ENCODE measurements at regions not wholly inside any gene's neighbourhood (a gene's known extent, or its start where the extent isn't known, plus 50 kb on each side); places are given as distances from the start of the nearest gene placed in this dataset.
"Not testable (repeated sequence)": the region's sequence is repeated elsewhere in the genome, so short reads cannot be mapped to it uniquely, and the experiment has no call there.

DNA sequence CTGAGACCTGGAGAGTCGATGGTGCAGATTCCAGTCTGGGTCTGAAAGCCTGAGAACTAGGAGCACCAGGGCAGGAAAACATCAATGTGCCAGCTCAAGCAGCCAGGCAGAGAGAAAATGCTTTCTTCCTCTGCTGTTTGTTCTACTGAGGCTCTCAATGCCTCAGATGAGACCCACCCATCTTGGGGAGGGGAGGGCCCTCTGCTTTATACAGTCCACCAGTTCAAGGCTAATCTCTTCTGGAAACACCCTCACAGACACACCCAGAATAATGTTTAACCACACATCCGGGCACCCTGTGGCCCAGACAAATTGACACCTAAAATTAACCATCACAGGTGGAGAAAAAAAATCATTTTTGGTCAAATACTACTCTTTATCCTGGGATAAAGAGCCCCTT, 89.3 kb upstream of the SLC22A23 start:
- DNase-seq (ENCODE audit: low spot score), result peak; percentile 20

DNA sequence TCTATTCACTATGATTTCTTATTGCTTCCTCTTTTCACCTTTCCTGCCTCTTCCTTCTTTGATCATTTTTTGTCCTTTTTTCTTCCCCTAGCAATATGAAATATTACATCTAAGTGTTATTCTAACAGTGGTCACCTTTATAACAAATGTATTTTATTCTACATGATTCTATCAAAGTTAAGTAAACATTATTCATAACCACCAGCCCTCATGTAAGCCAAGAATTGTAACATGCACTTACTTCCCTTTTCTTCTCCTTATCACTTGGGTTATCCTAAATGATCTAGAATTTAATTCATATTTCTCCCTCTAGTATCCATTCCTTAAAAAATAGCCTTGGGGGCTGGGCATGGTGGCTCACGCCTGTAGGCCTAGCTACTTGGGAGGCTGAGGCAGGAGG, 88.3 kb upstream of the SLC22A23 start:
- DNase-seq (ENCODE audit: low spot score), result no peak

DNA sequence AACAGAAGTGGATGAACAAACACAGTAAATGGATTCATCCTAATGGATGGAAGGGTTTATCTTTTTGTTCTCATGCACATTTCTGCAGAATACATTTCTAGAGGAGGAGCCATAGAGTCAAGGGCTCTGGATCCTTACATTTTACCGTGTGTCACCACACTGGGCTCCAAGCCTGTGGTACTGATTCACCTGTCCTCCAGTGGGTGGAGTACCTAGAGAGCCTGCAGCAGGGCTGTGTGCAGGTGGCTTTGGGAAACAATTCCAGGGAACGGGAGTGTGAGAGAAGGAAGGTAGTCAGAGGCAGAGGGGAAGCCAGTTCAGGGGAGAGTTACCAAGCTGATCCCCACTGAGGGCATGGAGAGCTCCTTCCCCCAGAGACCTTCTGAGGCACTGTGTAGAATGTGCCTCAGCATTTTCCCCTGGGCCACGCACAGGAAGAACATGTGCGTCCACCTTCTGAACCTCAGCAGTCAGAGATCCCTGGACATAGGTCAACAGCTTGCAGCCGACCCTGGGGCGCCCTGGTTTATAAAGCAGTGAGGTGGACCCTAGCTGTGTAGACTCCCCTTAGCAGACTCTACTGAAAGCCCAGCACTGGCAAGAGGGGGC, 85.3 kb upstream of the SLC22A23 start:
- DNase-seq (ENCODE audit: low spot score), result no peak

DNA sequence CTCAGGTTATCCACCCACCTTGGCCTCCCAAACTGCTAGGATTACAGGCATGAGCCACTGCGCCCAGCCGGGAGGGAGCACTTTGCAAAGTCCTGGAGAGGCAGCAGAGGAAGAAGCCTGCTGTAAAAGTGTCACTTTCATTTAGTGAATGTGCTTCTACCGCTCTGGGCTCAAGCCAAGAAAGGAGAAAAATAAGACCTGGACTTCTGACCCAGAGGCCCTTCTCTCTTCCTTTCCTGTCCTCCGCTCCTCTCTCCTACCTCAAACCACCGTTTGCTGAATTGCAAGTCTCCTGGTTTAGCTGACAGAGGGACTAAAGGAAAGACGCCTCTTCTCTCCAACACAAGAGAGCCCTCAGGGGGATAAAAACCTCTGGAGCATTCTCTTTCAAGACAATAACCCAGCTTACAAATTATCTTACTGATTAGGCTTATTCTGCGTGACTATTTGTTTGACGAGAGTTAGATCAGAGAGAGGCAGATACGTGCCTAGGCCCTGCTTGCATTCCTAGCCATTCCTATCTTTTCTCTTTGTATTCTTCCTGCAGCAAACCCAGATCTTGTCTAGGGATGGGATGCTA, 84.2 kb upstream of the SLC22A23 start:
- no peak for DNase-seq (ENCODE audit: low spot score)

DNA sequence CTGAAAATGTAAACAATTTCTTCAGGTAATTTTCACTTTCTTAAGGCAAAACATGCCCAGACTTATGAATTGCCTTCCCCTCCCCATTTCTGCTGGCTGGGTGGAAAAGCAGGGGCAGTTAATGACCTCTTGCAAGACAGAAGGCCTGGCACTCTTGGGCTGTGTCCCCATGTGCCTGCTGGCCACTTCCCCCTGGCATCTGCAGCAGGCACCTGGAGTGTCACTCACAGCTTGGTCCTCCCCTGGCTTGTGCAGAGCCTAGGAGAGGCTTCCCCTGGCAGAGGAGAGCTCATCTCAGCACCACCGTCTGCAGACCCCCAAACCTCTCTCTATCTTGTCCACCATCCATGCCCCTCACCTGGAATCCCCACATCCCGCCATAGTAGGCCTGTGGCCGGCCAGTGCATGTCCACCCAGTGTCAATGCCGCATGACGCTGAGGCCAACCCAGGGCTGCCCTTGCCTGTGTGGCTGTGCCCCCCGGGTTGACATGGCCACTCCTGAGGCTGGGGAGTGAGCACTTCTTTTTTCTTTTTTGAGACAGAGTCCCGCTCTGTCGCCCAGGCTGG, 83.5 kb upstream of the SLC22A23 start:
- DNase-seq (ENCODE audit: low spot score), result no peak

DNA sequence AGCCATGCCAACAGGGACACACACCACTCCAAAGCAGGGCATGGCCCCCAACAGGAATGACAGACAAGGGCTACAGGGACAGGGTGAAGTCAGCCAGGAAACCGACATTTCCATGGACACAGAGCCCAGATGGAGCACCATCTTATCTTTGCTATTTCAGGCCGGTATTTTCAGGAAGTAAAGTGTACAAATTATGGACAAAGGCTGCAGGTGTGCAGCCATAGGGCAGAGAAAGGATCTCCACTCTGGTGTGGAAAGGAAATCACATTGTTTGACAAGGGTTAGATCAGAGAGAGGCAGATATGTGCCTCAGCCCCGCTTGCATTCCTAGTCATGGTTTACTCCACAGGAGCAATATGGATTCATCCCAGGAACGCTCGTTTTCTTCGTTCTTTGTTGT, 81.7 kb upstream of the SLC22A23 start:
- DNase-seq (ENCODE audit: low spot score), result no peak

DNA sequence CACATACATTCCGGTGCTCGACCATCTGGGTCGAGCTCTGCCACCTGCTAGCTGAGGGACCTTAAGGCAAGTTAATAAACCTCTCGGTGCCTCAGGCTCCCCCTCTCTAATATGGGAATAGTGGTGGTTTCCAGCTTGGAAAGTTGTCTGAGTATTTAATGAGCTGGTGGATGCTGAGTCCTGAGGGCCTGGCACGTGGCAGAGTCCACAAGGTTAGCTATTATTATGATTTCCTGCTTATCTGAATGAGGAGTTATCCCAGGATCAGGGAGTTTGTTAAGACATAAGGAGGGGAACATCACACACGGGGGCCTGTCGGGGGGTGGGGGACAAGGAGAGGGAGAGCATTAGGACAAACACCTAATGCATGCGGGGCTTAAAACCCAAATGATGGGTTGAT, 80.1 kb upstream of the SLC22A23 start:
- no peak for DNase-seq (ENCODE audit: low spot score)

DNA sequence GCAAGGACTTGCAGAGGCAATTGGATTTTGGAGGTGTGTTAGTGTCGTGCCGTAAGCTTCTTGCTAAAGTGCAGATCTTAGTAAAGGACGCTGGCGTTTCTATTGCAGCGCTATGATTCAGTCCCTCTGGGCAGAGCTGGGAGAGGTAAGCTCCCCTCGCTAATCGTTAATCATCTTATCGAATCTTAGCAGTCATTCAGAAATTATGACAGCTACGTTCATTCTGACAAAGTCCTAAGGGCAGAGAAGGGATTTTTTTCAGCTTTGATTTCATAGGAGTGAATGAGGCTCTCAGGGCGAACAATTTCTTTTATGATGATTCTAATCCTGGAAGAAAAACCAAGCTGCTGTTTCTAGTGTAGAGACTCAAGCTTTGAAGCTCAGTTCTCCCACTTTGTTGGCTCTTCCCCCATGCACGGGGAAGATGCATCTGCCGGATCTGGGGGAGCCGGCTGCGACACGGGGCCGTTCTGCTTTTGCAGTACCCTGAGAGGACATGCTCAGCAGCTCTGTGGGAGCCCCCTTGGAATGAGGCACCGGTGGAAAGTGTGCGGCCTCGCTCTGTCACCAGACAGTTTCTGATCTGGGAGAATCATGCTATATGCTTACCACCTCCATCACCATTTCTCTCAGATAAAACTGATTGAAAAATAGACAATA, 79.1 kb upstream of the SLC22A23 start:
- DNase-seq (ENCODE audit: low spot score), result no peak

DNA sequence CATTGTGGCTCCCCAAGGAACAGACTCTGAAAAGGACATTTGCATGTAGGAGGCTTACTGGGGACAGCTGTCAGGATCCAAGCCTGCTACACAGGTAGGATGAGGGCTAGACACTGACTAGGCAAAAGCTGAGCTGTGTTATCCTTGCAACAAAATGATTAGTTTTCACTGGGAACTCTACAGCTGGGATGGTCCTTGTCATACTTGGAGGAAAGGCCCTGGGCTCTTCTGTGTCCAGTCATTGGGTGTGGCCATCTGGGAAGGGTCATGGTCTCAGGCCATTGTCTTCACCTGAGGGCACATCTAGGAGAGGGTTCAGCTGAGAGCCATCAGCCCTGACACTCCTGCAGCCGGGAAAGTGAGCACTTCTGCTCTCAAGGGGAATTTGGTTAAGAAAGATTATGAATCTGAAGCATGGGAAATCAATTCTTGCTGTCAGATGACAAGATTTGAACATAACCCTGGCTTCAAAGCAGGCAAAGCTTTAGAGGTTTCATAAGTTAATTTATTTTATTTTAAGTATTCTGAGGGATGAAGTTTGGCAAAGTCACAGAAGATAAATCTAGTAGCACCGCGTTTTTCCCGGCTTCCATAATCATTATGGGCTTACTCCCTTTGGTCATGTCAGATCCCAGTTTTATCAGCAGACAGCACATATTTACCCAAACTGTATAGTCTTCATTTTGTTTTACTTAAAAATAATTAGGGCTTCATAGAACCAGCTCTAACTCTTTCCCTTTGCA, 78.4 kb upstream of the SLC22A23 start:
- DNase-seq (ENCODE audit: low spot score), result no peak

DNA sequence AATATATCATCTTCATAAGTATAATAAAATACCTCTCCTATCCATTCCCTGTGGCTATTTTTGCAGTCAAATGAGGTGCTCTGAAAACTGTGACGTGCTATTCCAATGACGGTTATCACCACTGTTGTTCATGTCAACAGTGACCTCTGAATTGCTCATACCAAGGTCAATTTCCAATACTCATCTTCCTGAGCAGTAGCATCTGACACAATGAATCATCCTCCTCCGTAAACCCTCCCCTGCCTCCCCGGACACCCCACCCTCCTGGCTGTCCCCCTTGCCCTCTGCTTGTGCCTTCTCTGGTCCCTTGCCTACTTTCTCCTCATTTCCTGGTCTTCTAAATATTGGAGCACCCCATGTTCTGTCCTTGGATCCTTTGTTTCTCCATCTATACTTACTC, 77.7 kb upstream of the SLC22A23 start:
- no peak for DNase-seq (ENCODE audit: low spot score)

DNA sequence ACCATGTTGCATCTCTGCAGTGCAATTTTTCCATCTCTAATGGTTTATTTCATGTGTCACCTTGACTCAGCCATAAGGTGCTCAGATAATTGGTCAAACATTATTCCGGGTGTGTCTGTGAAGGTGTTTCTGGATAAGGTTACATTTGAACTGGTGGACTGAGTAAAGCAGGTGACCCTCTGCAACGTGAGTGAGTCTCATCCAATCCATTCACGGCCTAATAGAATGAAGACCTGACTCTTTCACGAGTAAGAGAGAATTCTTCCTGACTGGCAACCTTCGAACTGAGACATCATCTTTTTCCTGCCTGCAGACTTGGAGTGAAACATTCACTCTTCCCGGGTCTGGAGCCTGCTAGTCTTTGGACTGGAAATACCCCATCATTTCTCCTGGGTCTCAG, 77.1 kb upstream of the SLC22A23 start:
- no peak for DNase-seq (ENCODE audit: low spot score)

DNA sequence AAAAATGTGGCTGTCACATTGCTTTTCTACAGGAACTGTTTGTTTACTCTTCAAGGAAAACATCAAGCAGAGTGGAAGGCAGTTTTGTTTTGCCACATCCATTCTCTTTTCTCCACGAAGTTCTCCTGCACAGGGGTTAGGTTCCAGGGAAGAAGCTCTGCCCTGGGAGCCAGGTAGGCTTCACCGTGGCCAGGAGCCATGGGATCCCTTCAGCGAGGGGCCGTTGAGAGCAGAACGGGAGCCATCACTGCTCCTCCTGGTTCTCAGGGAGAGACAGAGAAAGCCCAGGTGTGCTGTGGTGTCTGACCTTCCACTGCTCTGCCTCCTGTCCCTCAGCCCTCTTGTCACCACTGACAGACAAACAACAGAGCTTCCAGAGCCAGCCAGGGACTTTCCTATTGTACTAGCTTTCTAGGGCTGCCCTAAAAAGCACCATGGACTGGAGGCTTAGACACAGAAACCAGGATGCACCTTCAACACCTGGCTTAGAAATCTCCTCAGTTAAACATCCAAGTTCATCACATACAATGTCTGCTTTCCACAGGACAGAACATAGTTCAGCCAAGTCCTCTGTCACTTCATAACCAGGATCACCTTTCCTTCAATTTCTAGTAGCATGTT, 75.6 kb upstream of the SLC22A23 start:
- no peak for DNase-seq (ENCODE audit: low spot score)

DNA sequence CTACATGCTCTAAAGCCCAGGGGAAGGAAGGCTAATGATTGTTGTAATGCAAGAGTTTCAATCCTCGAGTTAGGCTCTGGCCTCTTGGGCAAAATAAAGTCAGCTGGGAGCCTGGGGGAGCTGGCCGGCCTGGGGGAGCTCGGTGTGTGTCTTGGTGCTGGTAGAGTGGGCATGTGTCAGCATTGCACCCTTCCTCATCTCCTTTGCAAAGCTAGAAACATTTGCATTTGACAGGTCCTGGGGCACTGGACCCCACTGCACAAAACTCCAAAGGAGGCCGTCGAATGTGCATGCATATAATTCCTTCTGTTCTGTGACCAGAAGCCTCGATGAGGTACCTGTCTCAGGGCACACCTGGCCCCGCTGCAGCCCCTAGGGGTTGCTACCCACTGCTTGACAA, 74.6 kb upstream of the SLC22A23 start:
- no peak for DNase-seq (ENCODE audit: low spot score)

DNA sequence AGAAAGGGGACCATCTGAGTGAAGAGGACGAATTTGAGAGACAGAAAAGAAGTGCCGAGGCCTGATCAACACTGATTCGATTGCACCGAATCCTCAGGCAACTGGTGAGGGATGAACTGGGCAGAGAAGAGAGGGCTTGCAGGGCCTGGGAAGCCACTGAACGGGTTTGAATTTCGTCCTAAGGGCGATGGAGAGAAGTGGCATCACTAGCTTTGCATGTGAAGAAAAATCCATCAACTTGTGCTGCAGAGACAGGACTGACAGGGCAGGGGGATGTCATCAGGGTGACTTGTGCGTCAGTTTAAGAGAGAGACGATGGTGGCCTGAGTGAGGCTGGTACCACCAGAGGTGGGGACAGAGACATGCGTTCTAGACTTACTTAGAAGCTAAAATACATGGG, 73.7 kb upstream of the SLC22A23 start:
- no peak for DNase-seq (ENCODE audit: low spot score)

DNA sequence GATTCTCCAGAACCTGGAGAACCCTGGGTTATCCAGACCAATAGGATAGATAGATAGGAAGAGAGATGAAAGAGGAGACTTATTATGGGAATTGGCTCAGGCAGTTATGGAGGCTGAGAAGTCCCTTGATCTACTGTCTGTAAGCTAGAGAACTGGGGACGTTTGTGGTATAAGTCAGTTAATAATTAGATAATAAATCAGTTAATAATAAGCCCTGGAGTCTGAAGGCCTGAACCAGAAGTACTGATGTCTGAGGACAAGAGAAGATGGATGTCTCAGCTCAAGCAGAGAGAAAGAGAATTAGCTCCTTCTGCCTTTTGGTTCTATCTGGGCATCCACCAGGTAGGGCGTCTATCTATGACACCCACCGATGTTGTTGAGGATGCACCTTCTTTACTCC, 72.9 kb upstream of the SLC22A23 start:
- no peak for DNase-seq (ENCODE audit: low spot score)

DNA sequence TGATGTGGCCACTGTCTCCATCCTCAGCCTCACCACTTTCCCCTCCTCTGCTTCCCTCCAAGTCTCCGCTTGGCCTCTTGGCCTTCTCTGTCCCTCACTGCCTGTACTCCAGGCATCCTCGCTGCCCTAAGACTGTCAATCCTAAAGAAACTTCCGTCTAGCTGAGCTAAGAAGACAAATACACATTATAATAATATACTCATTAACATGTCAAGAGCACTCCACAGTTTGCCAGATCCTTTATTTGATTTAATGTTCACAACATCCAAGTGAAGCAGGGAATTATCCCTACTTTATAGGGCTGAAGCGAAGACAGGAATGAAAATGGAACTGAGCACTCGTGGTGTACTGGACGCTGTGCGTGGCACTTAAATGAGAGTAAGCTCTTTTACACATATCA, 72.4 kb upstream of the SLC22A23 start:
- no peak for DNase-seq (ENCODE audit: low spot score)

DNA sequence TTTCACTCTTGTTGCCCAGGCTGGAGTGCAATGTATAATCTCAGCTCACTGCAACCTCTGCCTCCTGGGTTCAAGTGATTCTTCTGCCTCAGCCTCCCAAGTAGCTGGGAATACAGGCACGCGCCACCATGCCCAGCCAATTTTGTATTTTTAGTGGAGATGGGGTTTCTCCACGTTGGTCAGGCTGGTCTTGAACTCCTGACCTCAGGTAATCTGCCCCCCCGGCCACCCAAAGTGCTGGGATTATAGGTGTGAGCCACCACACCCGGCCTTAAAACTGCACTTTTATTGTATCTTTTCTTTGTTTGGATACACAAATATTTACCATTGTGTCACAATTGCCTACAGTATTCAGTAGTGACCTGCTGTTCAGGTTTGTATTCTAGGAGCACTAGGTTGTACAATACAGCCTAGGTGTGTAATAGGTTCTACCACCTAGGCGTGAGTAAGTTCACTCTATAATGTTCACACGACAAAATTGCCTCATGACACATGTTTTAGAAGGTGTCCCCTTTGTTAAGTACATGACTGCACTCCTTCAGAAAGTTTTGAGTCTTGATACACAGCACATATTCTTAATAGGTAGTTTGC, 71.3 kb upstream of the SLC22A23 start:
- DNase-seq (ENCODE audit: low spot score), result not testable (repeated sequence)

DNA sequence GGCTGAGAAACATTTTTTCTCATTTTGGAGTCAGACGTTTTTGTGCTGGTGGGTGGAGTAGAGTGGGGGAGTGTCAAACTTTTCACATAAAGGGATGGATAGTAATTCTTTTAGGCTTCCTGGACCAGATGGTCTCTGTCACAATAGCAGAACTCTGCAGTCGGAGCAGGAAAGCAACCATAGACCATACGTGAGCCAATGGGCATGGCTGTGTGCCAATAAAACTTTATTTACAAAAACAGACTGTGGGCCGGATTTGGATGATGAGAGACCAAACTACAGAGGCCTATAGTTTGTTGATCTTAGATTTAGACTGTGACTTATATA, 70.8 kb upstream of the SLC22A23 start:
- no peak for DNase-seq (ENCODE audit: low spot score)

DNA sequence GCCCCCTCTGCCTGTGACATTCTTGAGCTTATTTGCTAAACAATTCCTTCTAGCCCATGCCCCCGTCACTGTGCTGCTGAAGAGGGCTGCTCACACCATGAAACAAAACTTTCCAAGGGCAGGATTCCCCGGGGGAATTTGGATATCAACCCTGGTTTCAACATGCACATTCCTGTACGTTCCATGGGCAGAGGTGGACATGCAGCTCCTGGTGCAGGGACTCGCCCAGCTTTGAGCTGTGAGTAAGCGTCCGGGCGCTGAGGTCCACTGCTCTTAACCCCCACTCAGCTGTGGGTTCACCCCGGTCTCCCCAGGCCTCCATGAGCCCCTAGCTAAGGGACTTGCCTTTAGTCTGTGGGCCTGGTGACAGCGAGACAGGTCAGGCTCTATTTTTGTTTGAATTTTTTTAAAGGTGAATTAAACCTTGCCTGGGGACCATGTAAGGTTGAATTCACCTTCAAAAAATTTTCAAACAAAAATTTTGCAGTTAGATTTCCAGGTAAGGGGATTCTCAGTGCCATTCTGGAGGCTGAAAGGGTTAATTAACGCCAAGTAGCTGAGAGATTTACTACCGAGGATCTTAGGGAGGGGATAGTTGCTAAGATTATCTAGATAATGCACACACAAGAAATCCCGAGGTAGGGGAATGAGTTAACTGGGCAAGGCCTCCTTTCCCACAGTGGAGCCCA, 70.3 kb upstream of the SLC22A23 start:
- DNase-seq (ENCODE audit: low spot score), result no peak

DNA sequence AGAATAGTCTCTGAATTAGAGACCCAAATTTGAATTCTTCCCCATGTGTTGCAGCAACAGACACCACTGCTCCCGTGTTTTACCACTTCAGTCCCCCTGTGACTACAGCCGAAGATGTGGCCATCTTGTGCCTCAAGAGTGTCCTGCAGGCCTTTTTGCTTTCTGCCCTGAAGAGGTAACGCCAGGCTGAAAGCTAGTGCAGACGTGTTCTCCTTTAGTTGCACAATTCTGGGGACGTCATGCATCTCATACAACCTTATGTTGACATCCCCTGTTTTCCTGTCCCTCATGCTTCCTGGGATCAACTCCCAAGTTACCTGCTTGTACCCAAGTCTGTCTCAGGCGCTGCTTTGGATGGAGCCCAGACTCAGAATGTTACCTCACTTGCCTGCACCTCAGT, 69.1 kb upstream of the SLC22A23 start:
- no peak for DNase-seq (ENCODE audit: low spot score)

DNA sequence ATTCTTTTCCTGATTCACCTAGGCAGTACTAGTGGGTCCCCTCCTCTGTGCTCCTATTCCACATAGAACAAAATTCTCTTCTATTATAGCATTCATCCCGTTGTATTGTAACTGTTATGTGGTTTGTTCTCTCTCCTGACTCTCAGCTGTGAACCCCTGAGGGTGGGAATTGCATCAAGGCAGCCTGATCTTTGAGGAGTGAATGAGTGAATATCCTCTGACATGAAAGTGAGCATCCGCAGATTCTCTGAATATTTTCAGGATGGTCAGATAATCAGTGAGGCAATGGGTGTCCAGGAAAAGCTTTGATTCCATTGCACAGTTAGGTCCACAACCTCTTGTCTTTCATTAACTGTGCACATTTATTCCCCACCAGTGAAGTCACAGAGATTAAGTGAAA, 67.6 kb upstream of the SLC22A23 start:
- no peak for DNase-seq (ENCODE audit: low spot score)

DNA sequence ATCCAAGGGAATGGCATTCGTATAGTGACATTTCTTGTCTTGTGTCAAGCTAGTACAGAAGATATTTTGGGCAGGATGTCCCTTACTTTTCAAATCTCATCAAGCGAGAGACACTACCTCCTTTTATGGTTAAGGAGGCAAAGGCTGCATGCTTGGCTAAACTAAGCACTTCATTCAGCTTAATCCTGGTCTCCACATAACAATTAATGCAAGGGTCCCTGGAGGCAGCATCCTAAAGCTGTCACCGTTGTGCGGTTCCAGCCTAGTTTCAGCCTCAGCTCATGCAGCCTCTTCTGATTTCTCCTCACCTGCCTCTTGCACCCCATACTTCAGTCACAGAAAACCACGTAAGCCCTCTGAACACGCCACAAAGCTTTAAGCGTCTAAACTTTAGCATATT, 67.1 kb upstream of the SLC22A23 start:
- DNase-seq (ENCODE audit: low spot score), result no peak
